HEK293 (cell line): ENCODE measurements at regions not wholly inside any gene's neighbourhood (a gene's known extent, or its start where the extent isn't known, plus 50 kb on each side); places are given as distances from the start of the nearest gene placed in this dataset.

Experiments
- CTCF ChIA-PET: fragments of 350-600 bp; formaldehyde crosslinking; extraction: SDS; loops from one replicate; lab custom pipeline; 2021; ENCODE audit warnings: antibody characterized with exemption; lab: Yijun Ruan, JAX
- POLR2A ChIA-PET: fragments of 300-600 bp; formaldehyde crosslinking; extraction: SDS; loops from one replicate; lab custom pipeline; 2020; ENCODE audit warnings: antibody characterized with exemption, inconsistent platforms; lab: Yijun Ruan, JAX
- H3K27ac ChIP-seq: fragments of 200-500 bp; sonication (Bioruptor generic); 2 replicates; pipeline ENCODE4 v1.5.1; 2014; ENCODE audit warnings: low read depth, low read length, control low read depth, inconsistent platforms; ENCODE audit errors: extremely low read depth
- H3K36me3 ChIP-seq, 2 experiments: fragments of 200-500 bp in 1 of 2; sonication (Bioruptor generic) in 1 of 2; 1 replicate in 1 of 2; 2 replicates in 1 of 2; pipeline ENCODE4 v1.5.1; 2014 to 2017; ENCODE audit warnings: inconsistent platforms in 2 of 2, low read length in 2 of 2; ENCODE audit not compliant: control insufficient read depth in 2 of 2, insufficient read depth in 1 of 2
- H3K4me1 ChIP-seq: fragments of 200-500 bp; sonication (Bioruptor generic); 2 replicates; pipeline ENCODE4 v1.5.1; 2014; ENCODE audit warnings: mild to moderate bottlenecking, low read length, inconsistent platforms; ENCODE audit not compliant: control insufficient read depth, insufficient read depth
- H3K4me3 ChIP-seq: 2 replicates; pipeline ENCODE4 v1.5.1; 2011; ENCODE audit warnings: low read depth, mild to moderate bottlenecking, control low read depth, low read length, moderate library complexity
- H3K9me3 ChIP-seq: fragments of 200-500 bp; sonication (Bioruptor generic); 2 replicates; pipeline ENCODE4 v1.5.1; 2014; ENCODE audit warnings: low read depth, low read length, inconsistent platforms; ENCODE audit not compliant: control insufficient read depth, insufficient read depth
- KLF7 ChIP-seq: fragments of 450-650 bp; formaldehyde crosslinking; IDR thresholded peaks from 2 replicates; pipeline ENCODE4 v1.5.1; 2016; ENCODE audit warnings: missing biosample characterization, missing genetic modification characterization, borderline replicate concordance
- KLF9 ChIP-seq: fragments of 450-650 bp; formaldehyde crosslinking; IDR thresholded peaks from 2 replicates; pipeline ENCODE4 v1.5.1; 2016; ENCODE audit warnings: missing biosample characterization, missing genetic modification characterization, low read depth
- PRDM10 ChIP-seq: fragments of 450-650 bp; formaldehyde crosslinking; IDR thresholded peaks from 2 replicates; pipeline ENCODE4 v1.5.1; 2016; ENCODE audit warnings: missing biosample characterization, missing genetic modification characterization
- REST ChIP-seq: fragments of 450-650 bp; formaldehyde crosslinking; IDR thresholded peaks from 2 replicates; pipeline ENCODE4 v1.5.1; 2016; ENCODE audit warnings: missing biosample characterization, missing genetic modification characterization
- ZBTB48 ChIP-seq: fragments of 450-650 bp; formaldehyde crosslinking; IDR thresholded peaks from 2 replicates; pipeline ENCODE4 v1.5.1; 2016; ENCODE audit warnings: missing biosample characterization, missing genetic modification characterization
- ZNF362 ChIP-seq: fragments of 450-650 bp; formaldehyde crosslinking; IDR thresholded peaks from 2 replicates; pipeline ENCODE4 v1.5.1; 2016; ENCODE audit warnings: missing biosample characterization, missing genetic modification characterization
- ZNF449 ChIP-seq: fragments of 450-650 bp; formaldehyde crosslinking; IDR thresholded peaks from 2 replicates; pipeline ENCODE4 v1.5.1; 2017; ENCODE audit warnings: missing biosample characterization, mild to moderate bottlenecking, missing genetic modification characterization, moderate library complexity
- ZNF48 ChIP-seq: fragments of 450-650 bp; formaldehyde crosslinking; IDR thresholded peaks from 2 replicates; pipeline ENCODE4 v1.5.1; 2016; ENCODE audit warnings: missing biosample characterization, missing genetic modification characterization
- ZNF518A ChIP-seq: fragments of 450-650 bp; formaldehyde crosslinking; conservative IDR thresholded peaks from 2 replicates; pipeline ENCODE4 v1.5.1; 2016; ENCODE audit warnings: low read depth, missing biosample characterization, missing genetic modification characterization
- ZNF580 ChIP-seq: fragments of 450-650 bp; formaldehyde crosslinking; IDR thresholded peaks from 2 replicates; pipeline ENCODE4 v1.5.1; 2016; ENCODE audit warnings: missing biosample characterization, missing genetic modification characterization
- ZNF660 ChIP-seq: fragments of 450-650 bp; IDR thresholded peaks from 2 replicates; pipeline ENCODE4 v1.5.1; 2018; ENCODE audit warnings: missing biosample characterization, mild to moderate bottlenecking, missing genetic modification characterization
- ZNF701 ChIP-seq: fragments of 450-650 bp; formaldehyde crosslinking; IDR thresholded peaks from 2 replicates; pipeline ENCODE4 v1.5.1; 2016; ENCODE audit warnings: missing biosample characterization, missing genetic modification characterization
- ZNF777 ChIP-seq: fragments of 450-650 bp; formaldehyde crosslinking; IDR thresholded peaks from 2 replicates; pipeline ENCODE4 v1.5.1; 2017; ENCODE audit warnings: missing biosample characterization, missing genetic modification characterization, borderline replicate concordance
- ZSCAN18 ChIP-seq: fragments of 450-650 bp; formaldehyde crosslinking; IDR thresholded peaks from 2 replicates; pipeline ENCODE4 v1.5.1; 2016; ENCODE audit warnings: missing biosample characterization, missing genetic modification characterization

GRCh38 chr6:9890893-9891292 lies 524.0 kb downstream of the TFAP2A start:
- Histone ChIP-seq H3K4me1 (no peaks in the 10 kb centered on the region), H3K36me3 (no peaks in the 10 kb centered on the region), H3K9me3 (no peaks in the 10 kb centered on the region; the same call in 1 of the 2 replicates), H3K27ac (no peak overlapping the region), H3K4me3 (no peak overlapping the region)
- TF ChIP-seq ZNF660 (tag by site-specific recombination) (no peak), REST (tag by site-specific recombination) (0 out of 2 replicates have a peak, but pooled peaks have one; percentile 14), ZNF449 (tag by site-specific recombination) (no peak), ZBTB48 (tag by site-specific recombination) (no peak), ZNF48 (no peak)
- ChIA-PET POLR2A (interaction anchor here (0.6 kb wide), 1 partner anchor 523 kb away, joined by 3 read pairs; no protein-coding TSS in a partner anchor), CTCF (no interaction called here)

- H3K27ac ChIP-seq = no peak overlapping the region
- no peak for TF ChIP-seq ZNF518A (tag by site-specific recombination)
- TF ChIP-seq KLF9 (tag by site-specific recombination) = no peak
- no peak for TF ChIP-seq ZSCAN18
- no peak for TF ChIP-seq ZNF580 (tag by site-specific recombination)
- no peak for TF ChIP-seq PRDM10 (tag by site-specific recombination)
- no peak for TF ChIP-seq KLF7 (tag by site-specific recombination)
- no peak for TF ChIP-seq ZNF701
- no peak for TF ChIP-seq ZNF777 (tag by site-specific recombination)
- TF ChIP-seq ZNF362 (tag by site-specific recombination) = no peak
- H3K9me3 ChIP-seq = no peaks in the 10 kb centered on the region; the same call in 1 of the 2 replicates
- no peaks in the 10 kb centered on the region for H3K4me1 ChIP-seq
- no peak overlapping the region for H3K4me3 ChIP-seq
- H3K36me3 ChIP-seq = no peaks in the 10 kb centered on the region
- POLR2A ChIA-PET = interaction anchor here (0.6 kb wide), 1 partner anchor 524 kb away, joined by 3 read pairs; no protein-coding TSS in a partner anchor
- CTCF ChIA-PET = interaction anchor here (1.6 kb wide), 1 partner anchor 15 kb away, joined by 3 read pairs; no protein-coding TSS in a partner anchor
Measured at GRCh38 chr6:9890469-9890868, 524.4 kb downstream of the TFAP2A start.
